SJSA1 (cell line): ENCODE measurements at regions not wholly inside any gene's neighbourhood (a gene's known extent, or its start where the extent isn't known, plus 50 kb on each side); places are given as distances from the start of the nearest gene placed in this dataset.

Source experiments
- DNase-seq, 2 experiments: peaks; one replicate each; pipeline ENCODE4 v3.0.0-alpha.2; 2015 to 2020; ENCODE audit warnings: low spot score in 2 of 2, low read depth in 1 of 2
- H3K27ac ChIP-seq: fragments of 250-450 bp; sonication (Bioruptor Pico); 2 replicates; pipeline ENCODE4 v1.5.1; 2020; ENCODE audit warnings: mild to moderate bottlenecking, moderate library complexity
- H3K27me3 ChIP-seq: fragments of 250-450 bp; sonication (Bioruptor Pico); replicated peaks from 2 replicates; pipeline ENCODE4 v1.5.1; 2020; ENCODE audit warnings: mild to moderate bottlenecking, moderate library complexity
- H3K36me3 ChIP-seq: fragments of 250-450 bp; sonication (Bioruptor Pico); 2 replicates; pipeline ENCODE4 v1.5.1; 2020; ENCODE audit warnings: mild to moderate bottlenecking
- H3K4me1 ChIP-seq: fragments of 250-450 bp; sonication (Bioruptor Pico); replicated peaks from 2 replicates; pipeline ENCODE4 v1.6.1; 2021; ENCODE audit warnings: mild to moderate bottlenecking
- H3K4me3 ChIP-seq: fragments of 250-450 bp; sonication (Bioruptor Pico); 2 replicates; pipeline ENCODE4 v1.5.1; 2020; ENCODE audit warnings: mild to moderate bottlenecking
- H3K9me3 ChIP-seq: fragments of 250-450 bp; sonication (Bioruptor Pico); replicated peaks from 2 replicates; pipeline ENCODE4 v1.5.1; 2020; ENCODE audit warnings: mild to moderate bottlenecking

DNA sequence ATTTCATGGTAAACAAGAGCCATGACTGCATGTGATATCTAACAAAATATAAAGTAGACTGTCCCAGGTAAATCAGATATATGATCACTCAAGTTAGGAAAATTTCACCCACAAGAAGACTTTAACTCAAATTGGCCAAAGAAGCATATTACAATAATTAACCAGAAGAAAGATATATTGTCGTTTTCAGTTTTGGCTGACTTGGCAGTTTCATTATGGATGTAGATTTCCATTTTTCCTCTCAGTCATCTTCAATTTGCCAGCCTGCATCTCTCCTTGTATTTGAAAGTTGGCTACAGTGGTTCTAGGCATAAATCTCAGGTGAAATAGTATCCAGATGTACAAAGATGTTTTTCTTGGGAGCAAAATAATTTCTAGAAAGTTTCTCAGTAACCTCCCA is 761.6 kb downstream of the LRFN5 start:
- no peak for DNase-seq

DNA sequence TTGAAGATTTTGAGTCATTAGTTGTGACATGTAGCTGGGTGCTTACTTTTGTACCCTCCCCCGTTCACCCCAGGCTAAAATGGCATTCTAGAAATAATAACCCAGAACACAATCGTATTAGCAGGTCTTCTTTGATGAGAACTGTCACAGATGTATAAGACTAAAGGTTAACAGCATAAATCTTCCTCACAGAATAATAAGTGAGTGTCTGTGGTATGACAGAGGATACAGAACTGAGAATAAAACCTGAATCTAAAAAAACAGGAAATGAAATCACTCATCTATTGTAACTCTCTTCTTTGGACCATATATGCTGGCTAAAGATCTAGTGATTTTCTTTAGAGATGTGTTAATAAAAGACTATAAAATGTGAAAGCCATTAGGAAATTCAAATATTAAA is 746.6 kb downstream of the LRFN5 start:
- Histone ChIP-seq H3K36me3 (no peaks in the 10 kb centered on the region), H3K4me3 (no peak overlapping the region), H3K4me1 (no peaks in the 10 kb centered on the region), H3K9me3 (no peaks in the 10 kb centered on the region), H3K27me3 (no peaks in the 10 kb centered on the region), H3K27ac (no peak overlapping the region)
- no peak for DNase-seq

More for the DNA sequence above, 761.6 kb downstream of the LRFN5 start:
- Histone ChIP-seq H3K9me3 (no peaks in the 10 kb centered on the region), H3K4me1 (no peaks in the 10 kb centered on the region), H3K36me3 (no peaks in the 10 kb centered on the region), H3K4me3 (no peak overlapping the region), H3K27me3 (no peaks in the 10 kb centered on the region), H3K27ac (no peak overlapping the region)

DNA sequence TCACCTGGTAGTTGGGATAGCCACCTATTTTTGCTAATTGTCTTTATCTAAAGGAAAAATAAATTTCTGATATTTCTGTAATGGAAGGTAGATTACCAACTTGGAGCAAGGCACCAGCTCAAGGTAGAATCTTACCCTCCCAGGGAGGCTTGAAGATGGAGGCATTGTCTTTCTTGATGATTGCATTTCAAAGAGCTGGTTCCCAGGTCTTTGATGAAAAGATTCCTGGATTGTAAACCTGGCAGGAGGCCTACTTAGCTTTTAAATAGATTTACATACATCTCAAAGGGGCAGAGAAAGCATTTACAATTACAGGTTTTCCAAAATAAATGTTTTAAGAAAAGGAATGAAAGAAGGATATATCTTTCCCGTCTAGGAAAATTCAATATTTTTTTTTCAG is 729.2 kb downstream of the LRFN5 start:
- H3K4me1 ChIP-seq: no peaks in the 10 kb centered on the region
- H3K9me3 ChIP-seq: no peaks in the 10 kb centered on the region
- no peaks in the 10 kb centered on the region for H3K36me3 ChIP-seq
- no peak for DNase-seq
- no peaks in the 10 kb centered on the region for H3K27me3 ChIP-seq
- no peak overlapping the region for H3K4me3 ChIP-seq
- H3K27ac ChIP-seq: no peak overlapping the region

DNA sequence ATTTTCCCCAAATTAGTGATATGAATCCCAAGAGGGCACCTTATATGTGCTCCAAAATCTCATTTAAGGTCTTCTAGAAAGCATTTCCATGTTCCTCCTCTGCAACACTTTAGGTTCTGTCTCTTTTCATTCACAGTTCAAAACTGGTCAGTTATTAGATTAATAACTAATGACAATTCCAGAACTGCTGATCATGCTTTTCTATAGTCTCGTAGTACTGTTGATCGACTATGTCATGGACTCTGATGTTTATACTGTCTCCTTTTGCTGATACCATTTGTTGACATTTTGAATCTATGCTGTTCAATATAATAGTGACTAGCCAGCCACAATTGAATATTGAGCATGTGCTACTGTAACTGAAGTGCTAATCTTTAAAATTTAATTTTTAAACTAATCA is 728.3 kb downstream of the LRFN5 start:
- Histone ChIP-seq H3K27ac (no peak overlapping the region), H3K36me3 (no peaks in the 10 kb centered on the region), H3K4me3 (no peak overlapping the region), H3K4me1 (no peaks in the 10 kb centered on the region), H3K27me3 (no peaks in the 10 kb centered on the region), H3K9me3 (no peaks in the 10 kb centered on the region)
- DNase-seq: no peak

DNA sequence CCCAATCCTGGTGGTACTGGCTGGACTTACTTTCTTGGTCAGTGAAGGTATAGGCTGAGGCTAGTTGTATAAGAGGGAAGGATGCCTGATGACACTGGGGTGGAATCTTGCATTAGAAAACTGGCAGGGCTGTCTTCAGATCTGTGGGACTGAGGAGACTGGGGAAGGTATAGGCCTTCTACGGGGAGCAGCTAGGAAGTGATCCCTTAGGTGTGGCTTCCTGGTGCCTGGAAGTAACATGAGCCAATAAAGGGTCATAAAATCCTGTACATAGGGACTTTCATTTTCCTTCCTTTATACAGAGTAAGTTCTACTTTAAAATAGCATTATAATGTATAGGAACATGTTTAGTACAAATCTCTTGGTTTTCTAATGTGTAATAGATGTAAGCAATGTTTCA is 716.8 kb downstream of the LRFN5 start:
- H3K9me3 ChIP-seq: no peaks in the 10 kb centered on the region; the same call in 1 of the 2 replicates

DNA sequence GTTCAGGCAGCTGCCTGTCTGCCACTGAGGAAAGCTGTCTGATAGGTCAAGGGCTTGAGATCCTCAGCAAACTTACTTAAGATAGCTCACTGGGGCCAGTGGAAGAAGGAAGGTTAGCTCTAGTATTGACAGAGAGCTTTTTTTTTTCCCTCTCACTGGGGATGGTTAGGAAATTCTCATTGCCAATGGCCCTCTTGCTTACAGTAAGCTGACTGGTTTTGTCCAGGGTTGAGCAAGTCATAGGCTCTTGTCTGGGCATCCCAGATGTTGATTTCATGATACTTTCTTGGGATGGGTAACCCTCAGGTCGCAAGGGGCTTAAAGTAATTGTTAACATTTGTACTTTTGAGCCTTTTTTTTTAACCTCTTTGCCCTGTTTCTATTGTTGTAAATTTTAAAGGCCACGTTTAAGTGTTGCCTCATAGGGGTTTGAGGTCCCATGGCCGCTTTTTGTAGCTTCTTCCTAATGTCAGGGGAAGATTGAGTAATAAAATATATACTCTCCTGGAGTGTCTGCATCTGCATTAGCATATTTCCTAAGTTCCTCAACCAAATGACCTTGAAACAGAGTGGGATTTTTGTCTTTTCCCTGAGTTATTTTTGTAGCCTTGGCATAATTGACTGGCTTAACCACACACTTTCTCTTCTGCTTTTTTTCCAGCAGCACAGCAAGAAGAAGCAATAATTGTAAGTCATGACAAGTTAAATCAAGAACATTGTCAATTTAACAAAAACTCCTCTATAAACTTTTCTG is 716.0 kb downstream of the LRFN5 start:
- DNase-seq: no peak
- H3K9me3 ChIP-seq: no peaks in the 10 kb centered on the region; the same call in 1 of the 2 replicates

More for the DNA sequence above, 716.8 kb downstream of the LRFN5 start:
- Histone ChIP-seq H3K27ac (no peak overlapping the region), H3K27me3 (no peaks in the 10 kb centered on the region), H3K4me1 (no peaks in the 10 kb centered on the region), H3K4me3 (no peak overlapping the region), H3K36me3 (no peaks in the 10 kb centered on the region)
- no peak for DNase-seq

DNA sequence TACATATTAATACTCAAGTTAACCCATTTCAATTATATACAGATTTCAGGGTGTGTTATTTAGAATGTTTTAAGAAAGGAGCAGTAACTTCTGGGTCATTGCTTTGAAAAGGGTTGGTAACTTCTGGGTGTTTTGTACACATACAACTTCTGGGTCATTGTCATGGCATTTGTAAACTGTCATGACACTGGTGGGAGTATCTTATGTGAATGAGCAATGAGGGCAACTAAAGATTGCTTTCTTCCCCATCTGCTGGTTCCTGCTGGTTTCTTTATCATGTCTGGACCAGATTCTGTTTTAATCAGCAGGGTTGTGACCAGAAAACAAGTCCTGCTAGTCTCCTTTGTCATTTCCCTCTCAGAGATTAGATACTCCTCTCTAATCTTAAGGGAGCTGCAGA is 713.3 kb downstream of the LRFN5 start:
- H3K27ac ChIP-seq: no peak overlapping the region

More for the DNA sequence above, 716.0 kb downstream of the LRFN5 start:
- H3K27me3 ChIP-seq: no peaks in the 10 kb centered on the region
- no peaks in the 10 kb centered on the region for H3K4me1 ChIP-seq
- no peak overlapping the region for H3K27ac ChIP-seq
- H3K36me3 ChIP-seq: no peaks in the 10 kb centered on the region
- H3K4me3 ChIP-seq: no peak overlapping the region

DNA sequence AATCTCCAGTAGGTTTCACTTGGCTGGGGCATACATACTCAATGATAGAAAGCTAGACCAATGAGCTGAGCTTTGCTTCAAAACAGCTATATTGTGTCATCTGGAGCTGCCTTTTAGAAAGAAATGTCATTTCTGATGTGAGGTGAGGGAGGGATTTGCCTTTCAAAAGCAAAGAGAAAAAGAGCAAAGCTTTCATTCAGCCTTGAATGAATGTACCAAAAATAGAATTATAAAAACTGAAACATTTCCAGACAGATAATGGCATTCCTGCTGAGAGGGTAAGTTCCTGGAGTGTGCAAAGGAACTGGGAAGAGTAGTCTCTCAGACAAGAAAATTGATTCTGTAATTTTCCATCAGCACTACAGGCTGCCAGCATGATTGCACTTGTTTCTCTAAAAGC is 710.0 kb downstream of the LRFN5 start:
- no peaks in the 10 kb centered on the region for H3K27me3 ChIP-seq
- no peaks in the 10 kb centered on the region for H3K36me3 ChIP-seq
- no peaks in the 10 kb centered on the region; the same call in 1 of the 2 replicates for H3K9me3 ChIP-seq
- no peaks in the 10 kb centered on the region for H3K4me1 ChIP-seq
- no peak for DNase-seq
- no peak overlapping the region for H3K27ac ChIP-seq
- no peak overlapping the region for H3K4me3 ChIP-seq

More for the DNA sequence above, 713.3 kb downstream of the LRFN5 start:
- Histone ChIP-seq H3K4me3 (no peak overlapping the region), H3K27me3 (no peaks in the 10 kb centered on the region), H3K4me1 (no peaks in the 10 kb centered on the region), H3K36me3 (no peaks in the 10 kb centered on the region), H3K9me3 (no peaks in the 10 kb centered on the region; the same call in 1 of the 2 replicates)
- no peak for DNase-seq

DNA sequence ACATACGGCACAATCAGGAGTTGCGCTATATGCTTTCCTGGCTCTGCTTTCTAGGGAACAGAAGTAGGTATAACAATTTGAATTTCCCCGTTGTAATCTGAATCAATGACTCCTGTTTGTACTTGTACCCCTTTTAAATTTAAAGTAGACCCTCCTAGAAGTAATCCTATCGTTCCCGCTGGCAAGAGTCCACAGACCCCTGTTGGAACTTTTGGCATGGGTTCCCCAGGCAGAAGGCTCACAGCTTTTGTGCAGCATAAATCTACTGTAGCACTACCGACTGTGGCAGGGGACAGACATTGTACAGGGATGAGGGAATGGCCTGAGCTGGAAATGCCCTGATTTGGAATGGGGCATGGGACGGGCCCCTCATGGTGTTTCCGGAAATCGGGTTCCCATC is 705.2 kb downstream of the LRFN5 start:
- Histone ChIP-seq H3K27me3 (no peaks in the 10 kb centered on the region), H3K4me3 (no peak overlapping the region), H3K9me3 (no peaks in the 10 kb centered on the region), H3K27ac (no peak overlapping the region), H3K36me3 (no peaks in the 10 kb centered on the region), H3K4me1 (no peaks in the 10 kb centered on the region)
- no peak for DNase-seq

DNA sequence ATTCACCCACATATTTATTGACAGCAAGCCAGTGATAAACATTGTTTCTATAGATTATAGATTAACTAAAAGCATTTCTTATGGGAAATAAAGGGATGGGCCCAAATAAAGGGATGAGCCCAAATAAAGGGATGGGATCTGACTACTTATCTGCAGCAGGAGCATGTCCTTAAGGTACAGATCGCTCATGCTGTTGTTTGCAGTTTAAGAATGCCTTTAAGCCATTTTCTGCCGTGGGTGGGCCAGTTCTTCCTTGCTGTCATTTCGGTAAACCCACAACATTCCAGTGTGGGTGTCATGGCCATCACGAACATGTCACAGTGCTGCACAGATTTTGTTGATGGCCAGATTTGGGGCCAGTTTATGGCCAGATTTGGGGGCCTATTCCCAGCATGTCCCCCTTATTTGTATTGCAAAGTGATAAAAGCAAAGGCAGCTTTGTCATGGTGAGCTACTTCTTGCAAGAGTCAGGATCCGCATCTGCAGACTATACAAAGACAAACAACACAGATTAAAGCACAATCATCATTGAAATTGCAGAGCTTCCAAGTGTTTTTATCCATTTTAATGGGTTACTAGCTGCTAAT is 700.7 kb downstream of the LRFN5 start:
- H3K27ac ChIP-seq: no peak overlapping the region
- no peaks in the 10 kb centered on the region for H3K9me3 ChIP-seq
- no peak for DNase-seq
- H3K4me1 ChIP-seq: no peaks in the 10 kb centered on the region
- H3K4me3 ChIP-seq: no peak overlapping the region
- H3K27me3 ChIP-seq: no peaks in the 10 kb centered on the region
- H3K36me3 ChIP-seq: no peaks in the 10 kb centered on the region

DNA sequence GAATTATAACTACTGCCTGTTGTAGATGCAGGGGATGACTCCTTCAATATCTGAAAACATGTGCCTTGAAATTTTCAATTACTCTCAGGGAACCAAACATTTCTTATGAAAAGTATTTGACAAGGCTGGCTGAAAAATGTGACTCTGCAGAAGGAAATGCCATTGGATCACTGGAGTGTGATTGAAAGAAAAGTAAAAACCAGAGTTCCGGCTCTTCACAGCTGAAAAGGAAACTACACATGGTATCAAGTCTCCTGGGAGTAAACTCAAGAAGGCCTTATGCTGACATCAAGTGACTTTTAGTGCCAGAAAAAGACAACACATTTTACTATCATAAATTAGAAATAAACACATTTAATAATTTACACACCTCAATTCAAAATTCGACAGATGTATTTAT is 693.0 kb downstream of the LRFN5 start:
- no peak for DNase-seq
- Histone ChIP-seq H3K4me1 (no peaks in the 10 kb centered on the region), H3K27ac (no peak overlapping the region), H3K9me3 (no peaks in the 10 kb centered on the region), H3K4me3 (no peak overlapping the region), H3K36me3 (no peaks in the 10 kb centered on the region), H3K27me3 (no peaks in the 10 kb centered on the region)

DNA sequence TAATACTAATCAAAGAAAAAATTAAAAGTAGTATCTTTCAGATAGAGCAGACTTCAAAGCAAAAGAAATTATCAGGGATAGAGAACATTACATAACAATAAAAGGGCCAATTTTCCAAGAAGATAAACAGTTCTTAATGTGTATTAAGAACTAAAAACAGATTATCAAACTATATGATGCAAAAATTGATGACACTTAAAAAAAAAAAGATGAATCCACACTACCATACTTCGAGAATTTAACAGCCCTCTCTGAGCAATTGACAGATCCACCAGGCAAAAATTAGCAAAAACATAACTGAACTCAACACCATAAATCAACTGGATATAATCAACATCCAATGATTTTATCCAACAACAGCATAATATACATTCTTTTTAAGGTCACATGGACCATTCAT is 686.5 kb downstream of the LRFN5 start:
- Histone ChIP-seq H3K36me3 (no peaks in the 10 kb centered on the region), H3K9me3 (no peaks in the 10 kb centered on the region), H3K4me3 (no peak overlapping the region), H3K27ac (no peak overlapping the region), H3K4me1 (no peaks in the 10 kb centered on the region), H3K27me3 (no peaks in the 10 kb centered on the region)
- DNase-seq: no peak

DNA sequence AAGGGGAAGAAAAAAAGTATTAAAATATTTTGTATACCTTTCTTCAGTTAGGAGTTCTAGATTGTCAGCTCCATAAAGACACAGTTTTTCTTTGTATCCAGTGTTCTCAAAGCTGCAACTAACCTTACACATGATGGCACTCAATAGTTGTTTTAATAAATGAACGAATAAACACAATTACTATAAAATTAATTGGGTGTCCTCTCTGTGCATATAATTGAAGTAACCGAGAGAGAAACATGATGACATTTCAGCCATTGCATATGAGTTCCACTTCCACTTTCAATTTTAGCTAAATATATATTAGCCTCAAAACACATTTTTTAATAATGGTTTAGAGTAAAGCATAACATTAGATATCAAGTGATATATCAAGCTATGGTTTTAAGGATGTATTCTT is 671.2 kb downstream of the LRFN5 start:
- no peaks in the 10 kb centered on the region for H3K36me3 ChIP-seq
- H3K9me3 ChIP-seq: no peaks in the 10 kb centered on the region
- no peak overlapping the region for H3K27ac ChIP-seq
- no peaks in the 10 kb centered on the region for H3K4me1 ChIP-seq
- H3K27me3 ChIP-seq: no peaks in the 10 kb centered on the region
- no peak overlapping the region for H3K4me3 ChIP-seq
- no peak for DNase-seq

DNA sequence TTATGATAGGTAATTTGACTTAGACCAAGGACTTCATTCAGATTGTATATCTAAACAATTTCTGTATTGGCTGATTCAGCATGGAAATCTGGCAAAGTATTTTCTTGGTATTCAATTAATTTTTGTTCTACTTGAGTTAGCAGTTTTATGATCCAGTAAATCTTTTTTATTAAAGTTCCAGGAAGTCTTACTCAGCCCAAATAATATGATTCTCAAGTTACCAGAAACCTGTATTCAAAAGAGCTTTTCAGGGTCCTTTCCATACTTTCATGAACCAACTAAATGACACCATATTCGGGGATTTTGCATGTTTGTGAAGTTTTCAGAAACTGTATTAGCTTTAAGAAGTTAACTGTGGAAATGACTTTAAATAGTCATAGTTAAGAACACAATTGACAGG is 662.6 kb downstream of the LRFN5 start:
- Histone ChIP-seq H3K4me3 (no peak overlapping the region), H3K9me3 (no peaks in the 10 kb centered on the region), H3K27ac (no peak overlapping the region), H3K27me3 (no peaks in the 10 kb centered on the region), H3K4me1 (no peaks in the 10 kb centered on the region), H3K36me3 (no peaks in the 10 kb centered on the region)
- no peak for DNase-seq
